RWPE1 (cell line): ENCODE measurements at regions not wholly inside any gene's neighbourhood (a gene's known extent, or its start where the extent isn't known, plus 50 kb on each side); places are given as distances from the start of the nearest gene placed in this dataset.

Source experiments
- CTCF ChIA-PET: fragments of 350-600 bp; sonication (Branson Sonifier 250); formaldehyde crosslinking; extraction: SDS; loops from one replicate; lab custom pipeline; 2021; lab: Yijun Ruan, JAX
- POLR2A ChIA-PET: fragments of 400-600 bp; formaldehyde crosslinking; extraction: SDS; loops from one replicate; lab custom pipeline; 2020; ENCODE audit warnings: antibody characterized with exemption; ENCODE audit not compliant: low non-redundant PET; lab: Yijun Ruan, JAX
- DNase-seq: peaks from one replicate; pipeline ENCODE4 v3.0.0; 2012; ENCODE audit warnings: low spot score
- H3K27ac ChIP-seq: fragments of 450-650 bp; 2 replicates; pipeline ENCODE4 v1.5.1; 2017
- TF ChIP-seq, protein P1 (sequence below): fragments of 450-650 bp; conservative IDR thresholded peaks from 2 replicates; pipeline ENCODE4 v1.5.1; 2017; ENCODE audit warnings: low read depth, mild to moderate bottlenecking

DNA sequence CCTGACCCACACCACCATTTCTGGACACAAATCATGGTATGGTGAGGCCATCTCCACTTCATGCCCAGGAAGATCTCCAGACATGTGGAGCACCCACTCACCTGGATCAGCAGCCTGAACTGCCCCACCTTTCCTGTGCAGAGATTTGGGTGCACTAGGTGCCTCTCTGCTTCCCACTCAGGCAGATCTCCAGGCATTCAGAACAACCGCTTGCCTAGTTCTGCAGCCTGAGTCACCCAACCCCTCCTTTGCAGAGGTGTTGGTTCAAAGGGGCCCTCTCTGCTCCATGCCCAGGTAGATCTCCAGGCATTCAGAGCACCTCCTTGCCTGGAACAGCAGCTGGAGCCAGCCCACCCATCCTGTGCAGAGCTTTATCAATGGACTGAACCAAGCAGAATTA lies 620.8 kb downstream of the LRRIQ3 start:
- no peak overlapping the region for H3K27ac ChIP-seq
- POLR2A ChIA-PET, result no interaction called here
- CTCF ChIA-PET, result no interaction called here
- TF ChIP-seq, protein P1, sequence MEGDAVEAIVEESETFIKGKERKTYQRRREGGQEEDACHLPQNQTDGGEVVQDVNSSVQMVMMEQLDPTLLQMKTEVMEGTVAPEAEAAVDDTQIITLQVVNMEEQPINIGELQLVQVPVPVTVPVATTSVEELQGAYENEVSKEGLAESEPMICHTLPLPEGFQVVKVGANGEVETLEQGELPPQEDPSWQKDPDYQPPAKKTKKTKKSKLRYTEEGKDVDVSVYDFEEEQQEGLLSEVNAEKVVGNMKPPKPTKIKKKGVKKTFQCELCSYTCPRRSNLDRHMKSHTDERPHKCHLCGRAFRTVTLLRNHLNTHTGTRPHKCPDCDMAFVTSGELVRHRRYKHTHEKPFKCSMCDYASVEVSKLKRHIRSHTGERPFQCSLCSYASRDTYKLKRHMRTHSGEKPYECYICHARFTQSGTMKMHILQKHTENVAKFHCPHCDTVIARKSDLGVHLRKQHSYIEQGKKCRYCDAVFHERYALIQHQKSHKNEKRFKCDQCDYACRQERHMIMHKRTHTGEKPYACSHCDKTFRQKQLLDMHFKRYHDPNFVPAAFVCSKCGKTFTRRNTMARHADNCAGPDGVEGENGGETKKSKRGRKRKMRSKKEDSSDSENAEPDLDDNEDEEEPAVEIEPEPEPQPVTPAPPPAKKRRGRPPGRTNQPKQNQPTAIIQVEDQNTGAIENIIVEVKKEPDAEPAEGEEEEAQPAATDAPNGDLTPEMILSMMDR, result no peak
- no peak for DNase-seq

DNA sequence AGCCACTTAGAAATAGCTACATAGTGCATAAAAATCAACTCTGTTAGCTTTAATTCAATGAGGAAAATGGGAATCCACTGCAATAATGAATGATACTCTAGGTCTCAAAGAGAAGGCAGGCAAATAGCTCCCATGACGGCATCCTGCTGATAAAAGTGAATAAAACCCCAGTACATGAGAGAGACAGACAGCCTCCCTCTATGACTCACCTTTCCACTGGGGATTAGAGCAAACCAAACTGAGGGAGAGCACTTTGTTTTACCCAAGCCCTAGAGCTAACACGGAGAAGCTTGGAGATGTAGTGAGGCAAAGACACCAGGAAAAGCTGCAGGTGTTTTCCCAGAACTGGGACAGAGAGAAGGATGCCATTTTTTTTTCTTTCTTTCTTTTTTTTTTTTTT lies 621.9 kb downstream of the LRRIQ3 start:
- no peak for DNase-seq
- ChIA-PET CTCF (interaction anchor here (0.8 kb wide), 1 partner anchor 48 kb away, joined by 3 read pairs; no protein-coding TSS in a partner anchor), POLR2A (no interaction called here)
- H3K27ac ChIP-seq, result no peak overlapping the region
- TF ChIP-seq, protein P1, result no peak

DNA sequence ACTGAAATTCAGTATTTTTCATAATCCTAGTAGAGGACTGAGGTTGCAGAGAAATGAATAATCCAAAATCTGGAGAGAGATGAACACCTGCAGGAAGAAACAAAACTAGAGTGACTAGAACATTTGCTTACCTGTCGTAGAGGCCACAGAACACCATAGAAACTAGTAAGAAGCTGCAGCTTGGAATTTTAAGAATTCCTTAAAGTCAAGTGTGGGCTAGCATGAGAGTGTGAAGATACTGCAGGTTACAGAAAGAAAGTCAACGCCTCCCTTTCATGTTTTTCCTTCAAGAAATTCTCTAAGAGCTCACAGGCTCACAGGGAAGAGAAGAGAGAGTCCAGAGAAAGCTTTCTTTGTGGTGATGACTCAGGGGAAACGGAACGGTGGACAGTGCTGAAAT lies 633.7 kb downstream of the LRRIQ3 start:
- no peak for DNase-seq
- ChIA-PET CTCF (no interaction called here), POLR2A (no interaction called here)
- TF ChIP-seq, protein P1, result no peak
- no peak overlapping the region for H3K27ac ChIP-seq

DNA sequence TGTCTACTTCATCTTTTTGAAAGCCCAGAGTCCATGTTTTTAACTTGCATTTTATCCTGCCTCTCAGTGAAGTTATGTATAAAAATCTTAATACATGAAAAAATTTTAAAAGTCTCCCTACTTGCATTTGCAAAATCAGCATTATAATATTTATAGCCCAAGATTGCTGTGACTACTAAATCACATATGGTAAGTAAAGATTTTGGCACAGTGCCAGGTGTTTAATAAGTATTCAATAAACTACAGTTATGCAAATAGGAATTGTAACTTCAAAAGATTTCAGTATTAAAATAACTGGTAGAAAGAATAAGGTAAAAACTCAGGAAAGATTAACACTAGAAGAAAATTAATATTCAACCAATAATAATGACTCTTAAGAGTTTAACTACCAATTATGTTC lies 641.7 kb downstream of the LRRIQ3 start:
- CTCF ChIA-PET, result no interaction called here

DNA sequence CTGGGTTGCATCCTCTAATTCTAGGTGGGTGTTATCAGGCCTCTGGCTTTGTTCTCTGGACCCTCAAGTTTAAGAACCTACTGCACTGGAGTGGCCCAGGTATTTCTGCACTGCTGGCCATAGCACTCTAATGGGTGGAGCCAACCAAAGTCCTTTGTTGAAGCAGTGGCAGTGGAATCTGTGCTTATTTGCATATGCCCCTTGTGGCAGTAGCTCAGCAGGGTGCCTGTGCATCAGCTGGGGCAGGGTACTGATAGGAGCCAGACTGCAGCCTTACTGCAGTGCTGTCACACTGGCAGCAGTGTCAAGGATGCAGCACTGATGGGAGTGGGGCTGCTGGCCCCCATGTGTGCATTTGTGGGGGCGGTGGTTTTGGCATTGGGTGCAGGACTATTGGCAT lies 660.6 kb downstream of the LRRIQ3 start:
- DNase-seq, result no peak
- CTCF ChIA-PET, result no interaction called here
- H3K27ac ChIP-seq, result no peak overlapping the region
- POLR2A ChIA-PET, result no interaction called here
- TF ChIP-seq, protein P1, result no peak

More for the DNA sequence above, 641.7 kb downstream of the LRRIQ3 start:
- TF ChIP-seq, protein P1, result no peak
- POLR2A ChIA-PET, result no interaction called here
- no peak overlapping the region for H3K27ac ChIP-seq
- no peak for DNase-seq

DNA sequence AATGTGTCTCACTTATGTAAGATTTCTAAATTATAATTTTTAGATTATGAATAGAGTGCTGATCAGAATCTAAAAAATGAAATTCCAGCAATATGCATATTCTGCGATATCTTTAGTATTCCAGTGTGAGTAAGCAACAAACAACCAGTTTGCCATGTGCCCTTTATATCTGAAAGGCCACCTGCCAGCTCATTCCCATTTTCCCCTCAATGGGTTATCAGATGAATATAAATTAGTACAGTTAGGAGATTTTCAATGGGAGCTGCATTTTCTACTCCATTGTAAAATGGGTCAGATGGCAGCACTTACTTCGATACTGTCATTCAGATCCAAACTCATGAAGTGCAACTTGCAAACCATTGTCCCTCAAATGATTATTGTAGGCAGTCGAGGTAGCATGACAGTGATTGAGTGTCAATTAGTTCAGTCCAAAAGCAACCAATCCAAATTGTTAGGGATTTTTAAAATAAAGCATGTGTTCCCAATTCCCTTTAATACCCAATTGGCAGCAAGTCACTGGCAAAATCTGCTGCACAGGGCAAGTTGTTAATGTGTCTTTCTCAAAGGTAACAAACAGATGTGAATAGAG lies 680.3 kb downstream of the LRRIQ3 start:
- H3K27ac ChIP-seq, result no peak overlapping the region
- POLR2A ChIA-PET, result no interaction called here
- no peak for DNase-seq
- CTCF ChIA-PET, result interaction anchor here (0.5 kb wide), 1 partner anchor 998 kb away, joined by 3 read pairs; no protein-coding TSS in a partner anchor
- TF ChIP-seq, protein P1, result no peak
